NCI-H1417 treated with DMSO at 0.1 percent for 48 hours (cell line): ENCODE measurements at regions not wholly inside any gene's neighbourhood (a gene's known extent, or its start where the extent isn't known, plus 50 kb on each side); places are given as distances from the start of the nearest gene placed in this dataset.
A peak's percentile ranks its signal among the peaks of the same experiment; 100 is the strongest.
"Not testable (repeated sequence)": the region's sequence is repeated elsewhere in the genome, so short reads cannot be mapped to it uniquely, and the experiment has no call there.

ENCODE experiments used
- DNase-seq: peaks from one replicate; lab custom pipeline; 2025; lab: John Stamatoyannopoulos, UW

DNA sequence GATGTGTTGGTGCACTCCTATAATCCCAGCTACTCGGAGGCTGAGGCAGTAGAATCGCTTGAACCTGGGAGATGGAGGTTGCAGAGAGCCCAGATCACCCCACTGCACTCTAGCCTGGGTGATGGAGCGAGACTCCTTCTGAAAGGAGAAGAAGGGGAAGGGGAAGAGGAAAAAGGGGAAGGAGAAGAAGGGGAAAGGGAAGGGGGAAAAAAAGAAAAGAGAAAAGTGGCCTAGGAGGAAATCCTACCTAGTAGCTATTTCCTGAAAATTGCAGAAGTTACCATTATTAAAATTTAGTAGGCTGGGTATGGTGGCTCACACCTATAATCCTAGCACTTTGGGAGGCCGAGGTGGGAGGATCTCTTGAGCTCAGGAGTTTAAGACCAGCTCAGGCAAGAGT lies 67.4 kb downstream of the ARRDC3 start:
- no peak for DNase-seq

DNA sequence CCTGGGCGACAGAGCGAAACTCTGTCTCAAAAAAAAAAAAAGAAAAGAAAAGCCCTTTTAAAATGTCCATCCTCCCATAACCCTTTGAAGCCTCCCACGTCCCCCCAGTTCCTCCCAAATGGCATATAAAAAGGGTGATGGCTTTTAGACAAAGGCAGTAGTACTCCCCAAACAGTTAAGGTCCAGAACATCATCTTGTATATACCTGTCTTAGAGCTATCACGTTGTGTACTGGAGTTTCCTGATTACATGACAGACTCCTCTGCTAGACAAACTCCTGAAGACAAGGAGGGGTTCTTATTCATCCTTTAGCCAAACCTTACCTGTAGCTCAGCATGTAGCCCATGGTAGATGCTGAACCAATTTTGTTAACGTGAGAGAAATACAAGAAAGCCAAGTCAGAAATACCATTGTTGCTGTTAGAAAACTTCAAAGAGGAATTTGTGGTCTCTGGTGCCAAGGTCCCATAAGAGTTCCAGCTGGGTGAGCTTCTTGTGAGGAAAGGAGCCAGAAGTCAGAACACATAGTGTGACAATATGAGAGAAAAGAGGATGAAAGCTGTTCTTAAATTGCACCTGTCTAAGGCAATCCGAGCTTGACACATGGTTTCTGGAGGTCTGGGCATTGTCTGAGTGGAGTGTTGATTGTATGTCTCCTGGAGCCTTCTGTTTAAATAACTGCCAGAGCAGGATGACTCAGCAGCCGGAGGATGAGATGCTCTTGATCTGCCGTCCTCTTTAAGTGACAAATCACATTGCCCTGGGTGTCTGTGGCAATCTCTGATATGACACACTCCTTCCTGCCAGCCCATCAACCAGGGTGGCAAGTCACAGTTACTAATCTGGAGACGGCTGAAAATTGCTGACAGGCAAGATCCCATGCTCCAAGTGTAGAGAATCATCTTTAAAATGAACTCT lies 69.1 kb downstream of the ARRDC3 start:
- DNase-seq, result peak; percentile 6

DNA sequence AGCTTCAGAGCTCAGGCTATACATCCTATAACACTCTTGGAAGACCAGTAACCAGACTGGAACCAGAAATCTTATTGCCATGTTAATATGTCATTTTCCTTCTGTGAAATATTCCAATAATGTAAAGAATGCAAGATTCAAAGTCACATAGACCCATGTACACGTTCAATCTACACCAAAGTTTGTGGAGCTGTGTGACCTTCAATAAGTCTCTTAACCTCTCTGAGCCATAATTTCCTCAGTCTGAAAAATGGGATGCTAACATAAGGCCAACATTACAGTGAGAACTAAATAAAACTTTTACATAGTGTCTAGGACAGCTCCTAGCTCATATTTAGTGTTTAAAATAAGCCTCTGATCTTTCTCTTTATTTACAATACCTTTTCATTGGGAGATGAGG lies 70.4 kb downstream of the ARRDC3 start:
- no peak for DNase-seq

DNA sequence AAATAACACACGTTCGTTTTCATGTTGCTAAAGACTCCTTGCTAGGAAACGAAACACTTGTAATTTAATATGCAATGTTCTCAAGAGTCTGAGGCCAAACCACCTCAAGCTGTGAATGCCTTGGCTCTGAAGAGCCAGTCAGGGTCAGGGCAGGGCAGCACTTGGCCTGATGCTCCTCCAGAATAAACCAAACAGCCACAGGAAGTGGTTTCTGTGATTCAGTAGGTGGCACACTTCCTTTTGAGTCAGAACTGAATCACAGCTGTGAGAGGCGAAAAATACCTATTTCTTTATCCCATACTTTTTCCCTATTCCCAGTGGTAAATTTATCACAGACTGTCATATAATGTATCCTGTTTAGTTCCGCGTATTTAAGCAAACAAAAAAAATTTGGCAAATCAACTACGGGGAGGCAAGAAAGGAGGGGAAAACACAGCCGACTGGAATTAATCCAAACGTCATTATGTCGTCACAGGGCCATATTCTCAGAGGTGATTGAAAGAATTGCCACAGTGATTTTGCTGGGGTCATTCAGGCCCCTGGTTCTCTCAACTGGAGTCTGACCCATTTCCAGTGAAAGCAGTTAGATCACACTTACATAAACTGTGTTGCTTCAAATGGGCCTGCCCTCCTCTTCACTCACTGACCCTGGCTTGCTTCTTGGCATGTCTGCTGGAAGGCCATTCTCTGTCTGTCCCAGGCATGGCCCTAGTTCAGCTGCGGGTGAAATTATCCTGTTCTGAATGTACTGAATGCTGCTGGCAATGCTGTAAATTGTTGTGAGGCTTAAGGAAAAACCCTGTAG lies 71.2 kb downstream of the ARRDC3 start:
- DNase-seq, result no peak

DNA sequence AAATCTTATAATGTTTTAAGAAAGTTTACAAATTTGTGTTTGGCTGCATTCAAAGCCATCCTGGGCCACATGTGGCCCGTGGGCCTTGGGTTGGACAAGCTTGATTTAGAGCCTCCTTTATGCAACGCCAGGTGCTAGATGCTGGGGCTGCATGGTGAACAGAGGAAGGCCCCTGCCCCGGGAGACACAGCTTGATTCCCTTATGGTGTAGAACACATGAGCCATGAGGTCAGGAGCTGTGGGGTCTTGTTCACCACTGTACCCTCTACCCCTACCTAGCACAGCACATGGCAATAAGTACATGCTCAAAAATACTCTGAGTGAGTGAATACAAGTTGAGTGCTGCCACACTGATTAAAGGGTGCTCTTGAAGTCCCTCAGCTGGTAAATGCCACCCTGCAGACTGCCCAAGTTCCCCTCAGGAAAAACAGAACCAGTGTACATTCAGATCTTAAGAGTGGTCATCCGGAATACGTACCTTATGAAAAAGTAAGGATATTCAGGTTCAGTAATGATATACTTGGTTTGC lies 71.9 kb downstream of the ARRDC3 start:
- no peak for DNase-seq

DNA sequence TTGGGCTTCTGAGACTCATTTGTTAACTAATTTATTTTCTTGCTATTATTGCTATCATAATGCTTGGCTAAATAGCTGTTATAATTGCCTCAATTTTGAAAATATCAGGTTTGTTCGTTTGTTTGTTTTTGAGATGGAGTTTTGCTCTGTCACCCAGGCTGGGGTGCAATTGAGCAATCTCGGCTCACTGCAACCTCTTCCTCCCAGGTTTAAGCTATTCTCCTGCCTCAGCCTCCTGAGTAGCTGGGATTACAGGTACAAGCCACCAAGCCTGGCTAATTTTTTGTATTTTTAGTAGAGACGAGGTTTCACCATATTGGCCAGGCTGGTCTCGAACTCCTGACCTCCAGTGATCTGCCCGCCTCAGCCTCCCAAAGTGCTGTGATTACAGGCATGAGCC lies 75.0 kb downstream of the ARRDC3 start:
- not testable (repeated sequence) for DNase-seq

DNA sequence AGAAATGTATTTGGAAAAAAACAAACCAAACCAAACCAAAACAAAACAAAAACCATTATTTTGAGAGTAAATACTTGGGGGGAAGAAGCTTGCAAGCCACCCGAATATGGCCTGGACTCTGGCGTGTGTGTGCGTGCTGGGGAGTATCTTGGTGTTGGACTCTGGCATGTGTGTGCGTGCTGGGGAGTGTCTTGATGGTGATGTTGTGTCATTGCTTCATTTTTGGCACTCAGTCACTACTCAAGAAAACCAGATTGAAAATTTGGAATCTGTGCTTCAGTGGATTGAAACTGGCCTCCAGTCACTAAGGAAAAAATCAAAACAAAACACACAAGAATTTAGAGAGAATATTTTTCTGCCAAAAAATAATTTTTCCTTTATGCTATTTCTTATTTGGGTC lies 76.1 kb downstream of the ARRDC3 start:
- no peak for DNase-seq

DNA sequence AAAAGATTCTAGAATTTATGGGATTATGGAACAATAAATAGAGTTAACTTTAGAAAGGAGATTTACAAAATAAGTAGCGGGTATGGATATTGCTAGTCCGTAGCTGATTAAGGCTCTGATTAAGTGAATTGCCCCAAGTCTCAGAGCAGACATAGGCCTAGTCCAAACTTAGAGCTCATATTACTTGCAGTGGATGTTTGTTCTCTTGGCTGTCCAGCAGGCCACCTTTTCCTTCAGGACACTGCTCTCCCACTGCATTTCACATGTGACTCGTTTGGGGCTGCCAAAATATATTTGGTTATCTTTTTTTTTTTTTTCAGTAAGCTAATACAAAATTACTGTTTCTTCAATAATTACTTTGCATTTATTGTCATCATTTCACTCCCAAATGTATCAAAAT lies 76.6 kb downstream of the ARRDC3 start:
- DNase-seq, result no peak

DNA sequence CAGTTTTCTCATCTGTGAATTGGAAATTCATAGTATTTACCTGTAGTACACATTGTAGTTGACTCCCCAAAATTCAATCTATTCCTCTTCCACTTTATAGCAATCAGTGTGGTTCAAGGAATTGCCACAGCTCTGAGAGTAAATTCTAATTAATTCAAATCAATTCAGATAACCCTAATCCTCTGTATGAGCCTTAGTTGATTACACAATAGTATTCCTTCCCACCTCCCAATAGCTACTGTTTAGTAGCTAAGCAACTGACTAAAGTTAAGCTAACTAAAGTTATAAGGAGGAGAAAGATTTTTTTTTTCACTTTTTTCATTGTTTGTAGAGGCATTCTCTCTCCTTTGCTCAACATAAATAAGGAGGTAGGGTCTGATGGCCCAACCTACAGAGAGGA lies 77.5 kb downstream of the ARRDC3 start:
- DNase-seq, result no peak

DNA sequence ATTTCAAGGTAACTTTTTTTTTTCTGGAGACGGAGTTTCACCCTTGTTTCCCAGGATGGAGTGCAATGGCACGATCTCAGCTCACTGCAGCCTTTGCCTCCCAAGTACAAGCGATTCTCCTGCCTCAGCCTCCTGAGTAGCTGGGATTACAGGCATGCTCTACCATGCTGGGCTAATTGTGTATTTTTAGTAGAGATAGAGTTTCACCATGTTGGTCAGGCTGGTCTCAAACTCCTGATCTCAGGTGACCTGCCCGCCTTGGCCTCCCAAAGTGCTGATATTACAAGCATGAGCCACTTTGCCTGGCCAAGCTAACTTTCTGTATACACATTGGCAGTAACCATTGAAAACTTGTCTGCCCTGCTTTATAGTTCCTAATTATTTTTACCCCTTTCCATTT lies 79.1 kb downstream of the ARRDC3 start:
- not testable (repeated sequence) for DNase-seq

DNA sequence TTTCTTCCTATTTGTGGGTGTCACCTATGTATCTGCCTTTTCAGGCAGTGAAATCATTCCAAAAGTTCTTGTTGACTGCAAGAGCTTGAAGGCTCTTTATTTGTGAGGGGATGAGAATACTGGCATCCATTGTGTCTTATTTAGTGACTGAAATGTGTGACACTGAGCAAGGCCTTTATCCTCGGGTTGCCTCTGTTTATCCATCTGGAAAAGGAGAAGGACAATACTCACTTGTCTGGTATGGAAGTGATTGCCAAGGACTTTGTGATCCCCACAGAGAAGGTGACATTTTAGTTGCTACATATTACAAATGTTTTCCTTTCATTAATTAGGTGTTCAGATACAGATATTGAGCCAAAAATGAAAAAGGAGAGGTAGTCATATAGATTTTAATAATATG lies 80.2 kb downstream of the ARRDC3 start:
- no peak for DNase-seq

DNA sequence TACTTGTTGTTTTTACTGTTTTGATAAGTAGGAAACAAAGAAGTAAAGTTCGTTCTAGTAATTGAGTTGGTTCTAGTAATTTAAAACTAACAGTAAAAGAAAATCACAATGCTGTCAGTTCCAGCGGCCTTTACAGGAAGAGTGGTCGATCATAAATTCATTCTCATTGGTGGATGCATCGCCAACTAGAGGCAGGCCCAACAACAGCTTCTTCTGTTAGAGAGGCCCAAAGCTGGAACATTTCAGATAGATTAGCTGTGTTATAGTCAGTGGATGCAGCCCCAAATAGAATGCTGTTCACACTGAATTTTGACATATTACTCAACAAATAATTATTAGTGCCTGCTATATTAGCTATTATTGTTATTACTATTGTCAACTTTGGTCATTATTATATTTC lies 80.8 kb downstream of the ARRDC3 start:
- DNase-seq, result no peak

DNA sequence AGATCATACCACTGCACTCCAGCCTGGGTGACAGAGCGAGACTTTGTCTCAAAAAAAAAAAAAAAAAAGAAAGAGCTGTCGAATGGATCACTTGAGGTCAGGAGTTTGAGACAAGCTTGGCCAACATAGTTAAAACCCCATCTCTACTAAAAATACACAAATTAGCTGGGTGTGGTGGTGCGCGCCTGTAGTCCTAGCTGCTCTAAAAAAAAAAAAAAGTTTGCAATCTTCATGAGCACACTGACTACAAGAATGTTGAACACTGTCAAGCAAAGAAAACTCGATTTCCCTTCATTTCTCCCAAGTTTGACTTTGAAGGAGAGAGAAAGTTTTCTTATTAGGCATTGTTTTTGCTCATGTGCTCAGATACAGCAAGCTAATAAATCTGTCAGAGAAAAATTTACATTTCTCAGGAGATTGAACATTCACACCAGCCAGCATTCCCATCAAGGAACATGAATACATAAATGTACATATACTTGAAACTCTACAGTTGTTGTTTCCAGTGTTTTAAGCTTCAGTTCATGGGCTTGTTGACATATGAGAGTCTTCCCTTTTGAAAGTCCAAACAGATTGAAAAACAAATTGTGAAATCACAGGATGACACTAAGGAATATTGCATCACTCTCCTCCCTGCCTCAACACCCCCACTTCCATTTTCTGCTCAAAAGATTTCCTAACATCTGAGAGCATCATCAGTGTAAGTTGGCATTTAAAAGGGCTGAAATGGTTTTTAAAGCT lies 81.8 kb downstream of the ARRDC3 start:
- no peak for DNase-seq

DNA sequence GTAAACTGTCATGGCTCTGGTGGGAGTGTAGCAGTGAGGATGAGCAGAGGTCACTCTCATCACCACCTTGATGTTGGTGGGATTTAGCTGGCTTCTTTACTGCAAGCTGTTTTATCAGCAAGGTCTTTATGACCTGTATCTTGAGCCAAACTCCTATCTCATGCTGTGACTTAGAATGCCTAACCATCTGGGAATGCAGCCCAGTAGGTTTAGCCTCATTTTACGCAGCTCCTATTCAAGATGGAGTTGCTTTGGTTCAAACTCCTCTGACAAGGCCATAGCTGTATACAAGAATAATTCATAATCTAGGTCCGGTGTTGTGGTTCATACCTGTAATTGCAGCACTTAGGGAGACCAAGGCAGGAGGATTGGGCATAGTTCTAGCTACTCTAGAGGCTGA lies 85.1 kb downstream of the ARRDC3 start:
- no peak for DNase-seq

DNA sequence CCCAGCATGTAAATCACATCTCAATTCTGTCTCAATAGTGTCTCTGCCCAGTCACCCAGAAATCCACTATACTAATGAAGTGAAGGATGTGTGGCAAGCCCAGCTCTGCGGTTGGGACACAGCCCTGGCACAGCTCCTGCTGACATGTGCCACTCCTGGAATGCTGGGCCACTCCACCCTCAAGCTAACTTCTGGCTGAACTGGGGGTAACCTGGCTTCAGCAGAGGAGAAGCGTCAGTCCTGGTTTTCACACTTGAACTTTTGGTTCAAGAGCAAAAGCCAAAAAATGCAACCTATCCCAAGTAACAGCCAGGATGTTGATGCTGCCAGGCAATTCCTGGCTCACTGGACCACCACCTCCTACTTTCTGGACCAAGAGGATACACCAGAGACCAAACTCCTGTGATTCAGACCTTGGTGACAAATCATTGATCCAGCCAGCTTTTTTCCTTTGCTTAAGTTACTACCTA lies 86.4 kb downstream of the ARRDC3 start:
- DNase-seq, result no peak

DNA sequence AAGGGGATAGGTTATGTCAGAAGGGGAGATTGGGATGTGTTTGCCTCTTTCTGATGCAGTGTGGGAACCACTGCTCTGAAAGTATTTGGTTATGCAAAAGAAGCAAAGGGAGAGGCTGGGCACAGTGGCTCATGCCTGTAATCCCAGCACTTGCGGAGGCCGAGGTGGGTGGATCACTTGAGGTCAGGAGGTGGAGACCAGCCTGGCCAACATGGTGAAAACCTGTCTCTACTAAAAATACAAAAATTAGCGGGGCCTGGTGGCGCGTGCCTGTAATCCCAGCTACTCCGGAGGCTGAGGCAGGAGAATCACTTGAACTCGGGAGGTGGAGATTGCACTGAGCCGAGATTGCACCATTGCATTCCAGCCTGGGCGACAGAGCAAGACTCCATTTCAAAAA lies 87.0 kb downstream of the ARRDC3 start:
- DNase-seq, result not testable (repeated sequence)

DNA sequence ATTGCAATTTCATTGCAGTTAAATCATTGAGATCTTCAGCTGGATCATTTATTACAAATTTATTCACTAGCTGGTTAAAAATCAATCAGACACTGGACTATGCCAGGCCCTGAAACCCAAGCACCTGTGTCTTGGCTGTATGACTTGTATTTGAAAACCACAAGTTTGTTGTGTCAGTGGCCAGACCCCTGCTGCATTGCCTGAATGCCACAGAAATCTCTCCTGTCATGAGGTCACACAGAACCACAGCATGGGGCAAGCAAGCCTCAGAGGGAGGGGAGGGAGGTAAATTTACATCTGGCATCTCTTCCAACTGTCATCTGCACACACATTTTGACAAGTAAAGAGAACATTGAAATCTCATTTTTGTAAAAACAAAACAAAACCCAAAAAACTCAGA lies 90.0 kb downstream of the ARRDC3 start:
- no peak for DNase-seq

DNA sequence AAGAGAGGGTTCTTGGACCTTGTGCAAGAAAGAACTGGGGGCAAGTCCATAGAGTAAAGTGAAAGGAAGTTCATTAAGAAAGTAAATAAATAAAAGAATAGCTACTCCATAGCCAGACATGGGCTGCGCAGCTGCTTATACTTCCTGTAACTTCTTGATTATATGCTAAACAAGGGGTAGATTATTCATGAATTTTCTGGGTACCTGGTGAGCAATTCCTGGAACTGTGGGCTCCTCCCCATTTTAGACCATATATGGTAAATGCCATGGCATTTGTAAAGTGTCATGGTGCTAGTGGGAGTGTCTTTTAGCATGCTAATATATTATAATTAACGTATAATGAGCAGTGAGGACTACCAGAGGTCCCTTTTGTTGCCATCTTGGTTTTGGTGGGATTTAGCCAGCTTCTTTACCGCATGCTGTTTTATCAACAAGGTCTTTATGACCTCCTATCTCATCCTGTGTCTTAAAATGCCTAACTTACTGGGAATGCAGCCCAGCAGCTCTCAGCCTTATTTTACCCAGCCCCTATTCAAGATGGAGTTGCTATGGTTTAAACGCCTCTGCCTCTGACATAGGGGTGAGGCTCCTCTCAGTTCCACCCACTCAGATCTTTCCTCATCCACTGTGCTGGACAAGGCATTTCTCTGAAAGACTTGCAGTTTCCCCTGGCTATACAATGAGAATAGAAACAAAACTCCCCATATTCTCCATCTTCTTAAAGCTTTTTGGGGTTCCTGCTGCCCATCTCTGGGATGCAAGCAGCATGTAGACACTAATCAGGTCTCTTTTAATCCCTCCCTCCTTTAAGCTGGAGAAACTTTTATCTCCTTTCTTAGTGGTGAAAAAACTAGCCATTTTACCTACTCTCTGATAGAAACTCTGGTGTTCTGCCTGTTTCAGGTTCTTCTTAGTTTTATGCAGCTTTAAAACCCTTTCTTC lies 91.2 kb downstream of the ARRDC3 start:
- DNase-seq, result no peak

DNA sequence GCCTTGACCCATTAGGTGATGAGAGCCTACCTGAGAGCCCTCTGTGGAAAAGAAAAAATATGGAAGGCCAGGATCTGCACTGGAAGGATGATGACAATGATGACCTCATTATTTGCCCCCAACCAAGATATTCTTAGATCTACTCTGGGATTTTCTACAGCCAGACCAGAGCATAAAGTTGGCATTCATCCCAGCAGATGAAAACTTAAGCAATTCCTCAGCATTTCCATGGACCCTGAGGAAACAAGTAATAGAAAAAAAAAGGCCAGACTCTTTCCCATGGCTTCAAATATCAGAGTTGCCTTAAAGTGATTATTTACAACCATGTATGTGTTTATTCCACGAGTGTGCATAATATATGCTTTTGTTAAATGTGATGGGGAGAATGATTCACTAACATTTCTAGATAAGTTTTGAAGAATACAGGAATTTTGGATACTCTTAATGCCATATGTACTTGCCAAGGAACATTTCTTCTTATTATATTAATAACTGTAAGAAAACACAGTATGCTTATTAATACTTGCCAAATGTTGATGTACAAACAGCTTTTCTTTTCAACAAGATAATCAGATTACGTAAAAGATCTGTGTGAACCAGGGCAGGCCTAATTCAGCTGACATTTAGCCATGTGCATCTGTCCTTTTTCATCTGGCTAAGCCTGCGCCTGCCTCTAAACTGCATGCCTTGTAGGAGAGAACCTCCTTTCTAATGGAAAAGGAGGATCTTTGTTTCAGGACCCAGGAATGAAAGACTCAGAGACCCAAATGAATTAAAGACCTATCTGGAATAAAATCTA lies 94.8 kb downstream of the ARRDC3 start:
- DNase-seq, result no peak

DNA sequence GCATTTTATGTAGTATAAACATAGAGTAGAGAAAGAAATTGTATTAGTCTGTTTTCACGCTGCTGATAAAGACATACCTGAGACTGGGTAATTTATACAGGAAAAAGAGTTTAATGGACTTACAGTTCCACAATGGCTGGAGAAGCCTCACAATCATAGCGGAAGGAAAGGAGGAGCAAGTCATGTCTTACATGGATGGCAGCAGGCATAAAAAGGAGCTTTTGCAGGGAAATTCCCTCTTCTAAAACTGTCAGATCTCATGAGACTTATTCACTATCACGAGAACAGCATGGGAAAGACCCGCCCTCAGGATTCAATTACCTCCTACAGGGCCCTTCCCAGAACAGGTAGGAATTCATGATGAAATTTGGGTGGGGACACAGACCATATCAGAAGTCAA lies 98.1 kb downstream of the ARRDC3 start:
- DNase-seq, result not testable (repeated sequence)
